Duodenal mucosa (tissue), 2 donors: ENCODE measurements at regions not wholly inside any gene's neighbourhood (a gene's known extent, or its start where the extent isn't known, plus 50 kb on each side); places are given as distances from the start of the nearest gene placed in this dataset.

Source experiments
- H3K27ac ChIP-seq: one replicate; pipeline ENCODE4 v1.7.0; 2013; ENCODE audit warnings: low read depth, low read length
- H3K27me3 ChIP-seq, 2 donors: one replicate each; pipeline ENCODE4 v1.7.0; 2013; ENCODE audit warnings: low read length in 2 of 2, control low read depth in 1 of 2; ENCODE audit not compliant: insufficient read depth in 2 of 2, control insufficient read depth in 1 of 2
- H3K36me3 ChIP-seq, 2 donors: one replicate each; pipeline ENCODE4 v1.7.0; 2013; ENCODE audit warnings: low read length in 2 of 2, control low read depth in 1 of 2; ENCODE audit not compliant: insufficient read depth in 2 of 2, control insufficient read depth in 1 of 2
- H3K4me1 ChIP-seq, 2 donors: one replicate each; pipeline ENCODE4 v1.7.0; 2013; ENCODE audit warnings: low read length in 2 of 2, control low read depth in 1 of 2; ENCODE audit not compliant: insufficient read depth in 2 of 2, control insufficient read depth in 1 of 2
- H3K4me3 ChIP-seq, 2 donors: one replicate each; pipeline ENCODE4 v1.7.0; 2013; ENCODE audit warnings: low read length in 2 of 2, low read depth in 1 of 2
- H3K9ac ChIP-seq, 2 donors: one replicate each; pipeline ENCODE4 v1.7.0; 2013; ENCODE audit warnings: low read length in 2 of 2, low read depth in 1 of 2
- H3K9me3 ChIP-seq, 2 donors: one replicate each; pipeline ENCODE4 v1.7.0; 2013; ENCODE audit warnings: low read length in 2 of 2, control low read depth in 1 of 2; ENCODE audit not compliant: control insufficient read depth in 1 of 2

- Histone ChIP-seq H3K9ac (no peak overlapping the region), H3K4me3 (no peak overlapping the region), H3K4me1 (no peaks in the 10 kb centered on the region), H3K9me3 (peaks cover 0 to 2% of the 10 kb centered on the region in 2 donors), H3K27me3 (no peaks in the 10 kb centered on the region), H3K27ac (no peak overlapping the region), H3K36me3 (no peaks in the 10 kb centered on the region)
Measured at GRCh38 chr4:188818300-188818699, 679.1 kb downstream of the TRIML1 start.

- Histone ChIP-seq H3K27ac (no peak overlapping the region), H3K4me1 (no peaks in the 10 kb centered on the region)
Measured at GRCh38 chr4:188819233-188819632, 680.0 kb downstream of the TRIML1 start.

GRCh38 chr4:188821500-188821899, 682.3 kb downstream of the TRIML1 start:
- H3K36me3 ChIP-seq, result no peaks in the 10 kb centered on the region
- H3K27ac ChIP-seq, result no peak overlapping the region
- H3K4me1 ChIP-seq, result no peaks in the 10 kb centered on the region
- no peaks in the 10 kb centered on the region for H3K27me3 ChIP-seq
- H3K4me3 ChIP-seq, result no peak overlapping the region
- no peaks in the 10 kb centered on the region for H3K9me3 ChIP-seq
- no peak overlapping the region for H3K9ac ChIP-seq

More at GRCh38 chr4:188819233-188819632, 680.0 kb downstream of the TRIML1 start:
- H3K36me3 ChIP-seq, result no peaks in the 10 kb centered on the region
- H3K4me3 ChIP-seq, result no peak overlapping the region
- no peaks in the 10 kb centered on the region for H3K27me3 ChIP-seq
- peaks cover 0 to 1% of the 10 kb centered on the region in 2 donors for H3K9me3 ChIP-seq
- no peak overlapping the region for H3K9ac ChIP-seq

DNA sequence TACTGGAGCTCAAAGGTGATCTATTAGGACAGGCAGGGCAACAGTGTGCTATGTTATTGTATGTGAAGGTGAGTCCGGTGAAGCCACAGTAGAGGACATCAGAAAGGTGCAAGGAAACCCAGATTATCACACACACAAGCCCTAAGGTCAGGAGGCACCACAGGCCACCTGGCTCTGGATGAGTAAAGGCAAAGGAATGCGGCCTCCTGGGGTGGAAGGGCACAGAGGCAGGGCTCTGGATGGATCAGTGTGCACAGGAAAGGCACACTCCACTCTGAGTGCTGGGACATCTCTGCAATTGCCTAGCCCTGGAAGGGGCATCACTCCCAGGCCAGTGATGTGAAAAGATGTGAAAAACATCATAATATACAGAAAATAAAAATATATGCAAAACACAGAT, 683.5 kb downstream of the TRIML1 start:
- Histone ChIP-seq H3K27ac (no peak overlapping the region), H3K4me3 (no peak overlapping the region), H3K4me1 (no peaks in the 10 kb centered on the region), H3K9ac (no peak overlapping the region), H3K9me3 (no peaks in the 10 kb centered on the region), H3K27me3 (no peaks in the 10 kb centered on the region), H3K36me3 (no peaks in the 10 kb centered on the region)

DNA sequence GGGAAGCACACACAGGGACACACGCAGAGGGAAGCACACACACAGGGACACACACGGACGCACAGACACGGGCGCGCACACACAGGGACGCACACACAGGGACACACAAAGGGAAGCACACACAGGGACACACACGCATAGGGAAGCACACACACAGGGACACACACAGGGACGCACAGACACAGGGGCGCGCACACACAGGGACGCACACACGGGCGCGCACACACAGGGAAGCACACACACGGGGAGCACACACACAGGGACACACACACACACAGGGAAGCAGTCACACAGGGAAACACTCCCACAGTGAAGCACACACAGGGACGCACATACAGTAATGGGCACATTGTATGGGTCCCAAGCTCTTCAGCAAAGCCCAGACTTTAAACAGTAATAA, 685.3 kb downstream of the TRIML1 start:
- no peak overlapping the region for H3K9ac ChIP-seq
- no peaks in the 10 kb centered on the region for H3K4me1 ChIP-seq
- H3K36me3 ChIP-seq, result no peaks in the 10 kb centered on the region
- H3K4me3 ChIP-seq, result no peak overlapping the region
- H3K9me3 ChIP-seq, result no peaks in the 10 kb centered on the region
- H3K27ac ChIP-seq, result no peak overlapping the region
- H3K27me3 ChIP-seq, result no peaks in the 10 kb centered on the region

DNA sequence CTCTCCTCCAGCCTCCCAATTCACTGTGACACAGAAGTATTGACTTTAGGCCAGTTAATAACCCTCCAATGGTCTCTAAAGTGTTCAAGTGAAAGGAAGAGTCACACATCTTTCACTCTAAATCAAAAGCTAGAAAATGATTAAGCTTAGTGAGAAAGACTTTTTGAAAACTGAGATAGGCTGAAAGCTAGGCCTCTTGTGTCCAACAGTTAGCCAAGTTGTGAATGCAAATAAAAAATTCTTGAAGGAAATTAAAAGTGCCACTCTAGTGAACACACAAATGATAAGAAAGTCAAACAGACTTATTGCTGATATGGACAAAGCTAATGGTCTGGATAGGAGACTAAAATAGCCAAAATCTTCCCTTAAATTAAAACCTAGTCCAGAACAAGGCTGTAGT, 687.2 kb downstream of the TRIML1 start:
- H3K4me3 ChIP-seq, result no peak overlapping the region
- no peaks in the 10 kb centered on the region for H3K9me3 ChIP-seq
- no peaks in the 10 kb centered on the region for H3K4me1 ChIP-seq
- no peaks in the 10 kb centered on the region for H3K36me3 ChIP-seq
- H3K27ac ChIP-seq, result no peak overlapping the region
- no peak overlapping the region for H3K9ac ChIP-seq
- H3K27me3 ChIP-seq, result no peaks in the 10 kb centered on the region

DNA sequence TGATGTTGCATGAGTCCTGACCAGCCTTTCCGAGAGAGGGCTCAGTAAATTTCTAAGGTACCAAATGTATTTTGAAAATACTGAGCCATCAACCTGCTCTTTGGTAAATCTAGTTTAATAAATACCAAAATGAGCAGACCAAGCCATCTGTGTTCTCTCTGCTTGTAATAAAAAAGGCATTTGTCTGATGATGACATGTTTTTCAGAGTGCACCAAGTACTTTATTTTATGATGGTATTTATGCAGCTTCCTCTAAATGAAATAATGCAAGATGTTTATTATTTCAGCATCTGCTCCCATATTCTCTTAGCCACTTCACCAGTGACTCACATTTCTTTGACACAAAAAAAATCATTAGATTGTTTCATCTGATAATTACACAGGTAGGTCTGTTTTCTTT, 700.5 kb downstream of the TRIML1 start:
- H3K9me3 ChIP-seq, result no peaks in the 10 kb centered on the region
- no peak overlapping the region for H3K27ac ChIP-seq
- H3K4me1 ChIP-seq, result no peaks in the 10 kb centered on the region
- no peak overlapping the region for H3K9ac ChIP-seq
- no peak overlapping the region for H3K4me3 ChIP-seq
- no peaks in the 10 kb centered on the region for H3K36me3 ChIP-seq
- H3K27me3 ChIP-seq, result no peaks in the 10 kb centered on the region

DNA sequence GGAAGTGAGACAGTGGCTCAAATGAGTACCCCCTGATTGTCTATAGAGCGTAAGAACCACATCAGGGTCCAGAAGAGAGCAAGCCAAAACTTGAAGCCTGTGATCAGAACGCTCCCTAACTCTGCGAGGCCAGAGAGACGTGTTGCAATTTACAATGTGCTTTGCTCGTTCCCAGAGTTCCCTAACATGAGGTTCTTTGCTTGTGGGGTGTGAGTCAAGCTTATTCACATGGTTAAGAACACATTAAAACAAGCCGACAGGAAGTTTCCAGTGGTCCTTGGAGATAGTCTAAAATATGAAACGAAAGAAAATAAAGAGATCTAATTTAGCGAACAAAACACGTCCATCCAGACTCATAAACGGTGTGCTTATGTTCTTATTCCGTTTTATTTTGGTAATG, 702.3 kb downstream of the TRIML1 start:
- Histone ChIP-seq H3K4me1 (no peaks in the 10 kb centered on the region), H3K9ac (no peak overlapping the region), H3K4me3 (no peak overlapping the region), H3K27ac (no peak overlapping the region), H3K36me3 (no peaks in the 10 kb centered on the region), H3K27me3 (no peaks in the 10 kb centered on the region), H3K9me3 (no peaks in the 10 kb centered on the region)

- Histone ChIP-seq H3K9me3 (no peaks in the 10 kb centered on the region), H3K27me3 (no peaks in the 10 kb centered on the region), H3K27ac (no peak overlapping the region), H3K4me1 (no peaks in the 10 kb centered on the region), H3K36me3 (no peaks in the 10 kb centered on the region), H3K9ac (no peak overlapping the region), H3K4me3 (no peak overlapping the region)
Measured at GRCh38 chr4:188854436-188854835, 715.2 kb downstream of the TRIML1 start.

GRCh38 chr4:188858696-188859095, 719.5 kb downstream of the TRIML1 start:
- H3K9me3 ChIP-seq, result no peaks in the 10 kb centered on the region
- no peaks in the 10 kb centered on the region for H3K36me3 ChIP-seq
- H3K9ac ChIP-seq, result no peak overlapping the region
- no peak overlapping the region for H3K27ac ChIP-seq
- H3K4me1 ChIP-seq, result no peaks in the 10 kb centered on the region
- H3K4me3 ChIP-seq, result no peak overlapping the region
- H3K27me3 ChIP-seq, result no peaks in the 10 kb centered on the region

GRCh38 chr4:188864741-188865140, 725.5 kb downstream of the TRIML1 start:
- Histone ChIP-seq H3K27me3 (no peaks in the 10 kb centered on the region), H3K9me3 (no peaks in the 10 kb centered on the region), H3K27ac (no peak overlapping the region), H3K9ac (no peak overlapping the region), H3K4me3 (no peak overlapping the region), H3K4me1 (no peaks in the 10 kb centered on the region), H3K36me3 (no peaks in the 10 kb centered on the region)
